DOHH2 (cell line): ENCODE measurements at regions not wholly inside any gene's neighbourhood (a gene's known extent, or its start where the extent isn't known, plus 50 kb on each side); places are given as distances from the start of the nearest gene placed in this dataset.
A peak's percentile ranks its signal among the peaks of the same experiment; 100 is the strongest.
"Not testable (repeated sequence)": the region's sequence is repeated elsewhere in the genome, so short reads cannot be mapped to it uniquely, and the experiment has no call there.

ENCODE experiments used
- H3F3A ChIP-seq: fragments of 200-600 bp; sonication (generic), shearing (Covaris generic); 2 replicates; pipeline ENCODE4 v1.6.0; 2016; ENCODE audit warnings: antibody characterized with exemption, mild to moderate bottlenecking; ENCODE audit not compliant: control insufficient read depth, insufficient read depth
- H3K27ac ChIP-seq: fragments of 200-600 bp; sonication (generic); 2 replicates; pipeline ENCODE4 v1.5.1; 2014; ENCODE audit warnings: low read depth, mild to moderate bottlenecking, low read length, moderate library complexity
- H3K27me3 ChIP-seq: fragments of 200-600 bp; sonication (generic); 2 replicates; pipeline ENCODE4 v1.6.1; 2014; ENCODE audit warnings: mild to moderate bottlenecking, low read length, mixed read lengths; ENCODE audit not compliant: control insufficient read depth
- H3K36me3 ChIP-seq: fragments of 200-600 bp; sonication (generic); 2 replicates; pipeline ENCODE4 v1.6.1; 2014; ENCODE audit warnings: mild to moderate bottlenecking, low read length, moderate library complexity, mixed read lengths; ENCODE audit not compliant: control insufficient read depth
- H3K4me1 ChIP-seq: fragments of 200-600 bp; sonication (generic); 2 replicates; pipeline ENCODE4 v1.6.1; 2014; ENCODE audit warnings: mild to moderate bottlenecking, low read length, mixed read lengths; ENCODE audit not compliant: control insufficient read depth
- H3K4me2 ChIP-seq: fragments of 200-600 bp; sonication (generic); 2 replicates; pipeline ENCODE4 v1.6.0; 2014; ENCODE audit warnings: mild to moderate bottlenecking, low read length, moderate library complexity
- H3K4me3 ChIP-seq: fragments of 200-600 bp; sonication (generic); 2 replicates; pipeline ENCODE4 v1.5.1; 2014; ENCODE audit warnings: mild to moderate bottlenecking, low read length, mixed read lengths
- H3K79me2 ChIP-seq: fragments of 200-600 bp; sonication (generic); 2 replicates; pipeline ENCODE4 v1.6.1; 2014; ENCODE audit warnings: mild to moderate bottlenecking, low read length, mixed read lengths; ENCODE audit not compliant: control insufficient read depth
- H3K9me2 ChIP-seq: fragments of 200-600 bp; sonication (generic); replicated peaks from 2 replicates; pipeline ENCODE4 v1.6.1; 2014; ENCODE audit warnings: mild to moderate bottlenecking, low read length, mixed read lengths; ENCODE audit not compliant: control insufficient read depth
- H3K9me3 ChIP-seq: fragments of 200-600 bp; sonication (generic); 2 replicates; pipeline ENCODE4 v1.6.1; 2014; ENCODE audit warnings: antibody characterized with exemption, low read length, mixed read lengths; ENCODE audit not compliant: control insufficient read depth, insufficient read depth
- H4K20me1 ChIP-seq: fragments of 200-600 bp; sonication (generic); 2 replicates; pipeline ENCODE4 v1.6.0; 2014; ENCODE audit warnings: low read depth, mild to moderate bottlenecking, antibody characterized with exemption, low read length, moderate library complexity; ENCODE audit not compliant: control insufficient read depth, insufficient read depth
- EZH2phosphoT487 ChIP-seq: fragments of 200-600 bp; sonication (generic); IDR thresholded peaks from 2 replicates; pipeline ENCODE4 v1.6.1; 2017; ENCODE audit warnings: borderline replicate concordance, mild to moderate bottlenecking, antibody characterized with exemption, low read length, moderate library complexity, mixed read lengths
- TF ChIP-seq, protein P1 (sequence below): fragments of 200-600 bp; sonication (generic); IDR thresholded peaks from one replicate; pipeline ENCODE4 v1.5.1; 2014; ENCODE audit warnings: antibody characterized with exemption, mild to moderate bottlenecking, low read depth, low read length; ENCODE audit not compliant: poor library complexity, severe bottlenecking

DNA sequence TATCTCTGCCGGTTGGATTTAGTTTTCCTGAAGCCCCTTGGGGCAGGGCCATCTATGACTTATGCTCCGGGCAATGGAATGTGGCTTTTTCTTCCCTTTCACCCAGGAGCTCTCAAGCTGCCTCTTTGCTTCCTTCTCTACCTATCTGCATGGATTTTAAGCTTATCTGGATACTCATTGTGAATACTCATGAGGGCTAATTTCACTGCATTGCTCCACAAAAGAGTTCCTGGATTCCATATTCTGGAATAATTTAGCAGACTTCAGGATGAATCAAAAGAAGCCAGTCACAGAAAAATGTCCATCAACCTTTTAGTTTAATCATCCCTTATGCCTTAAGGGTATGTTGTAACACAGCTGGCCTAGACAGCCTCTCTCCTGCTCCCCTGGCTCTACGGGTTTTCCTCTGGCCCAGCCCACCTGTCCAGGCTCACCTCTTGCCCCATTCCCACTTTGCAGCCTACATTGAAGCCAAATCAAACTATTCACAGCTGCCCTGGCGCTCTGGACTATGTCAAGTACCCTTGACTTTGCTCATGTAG, 122.8 kb upstream of the RMDN2 start:
- no peak overlapping the region for H3K4me3 ChIP-seq
- no peaks in the 10 kb centered on the region for H3K9me3 ChIP-seq
- TF ChIP-seq, protein P1, sequence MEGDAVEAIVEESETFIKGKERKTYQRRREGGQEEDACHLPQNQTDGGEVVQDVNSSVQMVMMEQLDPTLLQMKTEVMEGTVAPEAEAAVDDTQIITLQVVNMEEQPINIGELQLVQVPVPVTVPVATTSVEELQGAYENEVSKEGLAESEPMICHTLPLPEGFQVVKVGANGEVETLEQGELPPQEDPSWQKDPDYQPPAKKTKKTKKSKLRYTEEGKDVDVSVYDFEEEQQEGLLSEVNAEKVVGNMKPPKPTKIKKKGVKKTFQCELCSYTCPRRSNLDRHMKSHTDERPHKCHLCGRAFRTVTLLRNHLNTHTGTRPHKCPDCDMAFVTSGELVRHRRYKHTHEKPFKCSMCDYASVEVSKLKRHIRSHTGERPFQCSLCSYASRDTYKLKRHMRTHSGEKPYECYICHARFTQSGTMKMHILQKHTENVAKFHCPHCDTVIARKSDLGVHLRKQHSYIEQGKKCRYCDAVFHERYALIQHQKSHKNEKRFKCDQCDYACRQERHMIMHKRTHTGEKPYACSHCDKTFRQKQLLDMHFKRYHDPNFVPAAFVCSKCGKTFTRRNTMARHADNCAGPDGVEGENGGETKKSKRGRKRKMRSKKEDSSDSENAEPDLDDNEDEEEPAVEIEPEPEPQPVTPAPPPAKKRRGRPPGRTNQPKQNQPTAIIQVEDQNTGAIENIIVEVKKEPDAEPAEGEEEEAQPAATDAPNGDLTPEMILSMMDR = no peak
- TF ChIP-seq EZH2phosphoT487 = no peak
- no peaks in the 10 kb centered on the region for H4K20me1 ChIP-seq
- no peaks in the 10 kb centered on the region for H3K4me1 ChIP-seq
- H3K27me3 ChIP-seq = no peaks in the 10 kb centered on the region; the same call in 1 of the 2 replicates
- no peaks in the 10 kb centered on the region for H3K36me3 ChIP-seq
- H3K9me2 ChIP-seq = no peaks in the 10 kb centered on the region
- no peak overlapping the region for H3K27ac ChIP-seq
- H3F3A ChIP-seq = no peaks in the 10 kb centered on the region
- no peak overlapping the region for H3K4me2 ChIP-seq
- no peaks in the 10 kb centered on the region for H3K79me2 ChIP-seq

DNA sequence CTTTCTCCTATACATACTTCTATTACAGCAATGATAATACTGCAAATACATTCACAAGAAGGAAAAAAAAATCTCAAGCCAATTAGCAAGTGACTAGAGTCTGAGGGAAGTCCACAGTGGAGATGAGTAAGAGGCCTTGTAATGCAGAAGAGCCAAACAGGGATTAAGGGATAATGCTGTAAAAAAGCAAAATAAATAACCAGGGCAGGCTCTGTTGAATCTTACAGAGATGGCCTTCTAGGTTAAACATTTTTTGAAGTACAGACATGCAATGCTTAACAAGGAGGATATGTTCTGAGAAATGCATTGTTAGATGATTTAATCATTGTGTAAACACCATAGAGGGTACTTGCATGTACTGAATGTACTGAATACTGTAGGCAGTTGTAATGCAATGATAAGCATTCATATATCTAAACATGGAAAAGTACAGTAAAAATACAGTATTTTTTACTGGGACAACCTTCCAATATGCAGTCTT, 122.1 kb upstream of the RMDN2 start:
- H3K79me2 ChIP-seq = no peaks in the 10 kb centered on the region
- 0 out of 2 replicates have a peak, but pooled peaks cover 4% of the 10 kb centered on the region for H3K9me3 ChIP-seq
- TF ChIP-seq EZH2phosphoT487 = no peak
- TF ChIP-seq, protein P1 = no peak
- H3K36me3 ChIP-seq = no peaks in the 10 kb centered on the region
- no peaks in the 10 kb centered on the region for H4K20me1 ChIP-seq
- peaks cover 5% of the 10 kb centered on the region for H3K27me3 ChIP-seq
- H3K9me2 ChIP-seq = no peaks in the 10 kb centered on the region
- no peak overlapping the region for H3K27ac ChIP-seq
- no peaks in the 10 kb centered on the region for H3F3A ChIP-seq
- no peak overlapping the region for H3K4me2 ChIP-seq
- H3K4me3 ChIP-seq = no peak overlapping the region
- H3K4me1 ChIP-seq = no peaks in the 10 kb centered on the region

DNA sequence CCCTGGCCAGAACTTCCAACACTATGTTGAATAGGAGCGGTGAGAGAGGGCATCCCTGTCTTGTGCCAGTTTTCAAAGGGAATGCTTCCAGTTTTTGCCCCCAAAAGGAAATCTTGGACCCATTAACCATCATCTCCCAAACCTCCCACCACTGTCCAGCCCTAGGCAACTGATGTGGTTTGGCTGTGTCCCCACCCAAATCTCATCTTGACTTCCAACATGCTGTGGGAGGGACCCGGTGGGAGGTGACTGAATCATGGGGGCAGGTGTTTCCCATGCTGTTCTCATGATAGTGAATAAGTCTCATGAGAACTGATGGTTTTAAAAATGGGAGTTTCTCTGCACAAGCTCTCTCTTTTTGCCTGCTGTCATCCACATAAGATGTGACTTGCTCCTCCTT, 119.1 kb upstream of the RMDN2 start:
- not testable (repeated sequence) for H4K20me1 ChIP-seq, H3K9me3 ChIP-seq, H3K27ac ChIP-seq, H3K4me2 ChIP-seq, H3K79me2 ChIP-seq, H3K4me3 ChIP-seq, H3K9me2 ChIP-seq, H3K4me1 ChIP-seq, H3K27me3 ChIP-seq, H3K36me3 ChIP-seq, H3F3A ChIP-seq

DNA sequence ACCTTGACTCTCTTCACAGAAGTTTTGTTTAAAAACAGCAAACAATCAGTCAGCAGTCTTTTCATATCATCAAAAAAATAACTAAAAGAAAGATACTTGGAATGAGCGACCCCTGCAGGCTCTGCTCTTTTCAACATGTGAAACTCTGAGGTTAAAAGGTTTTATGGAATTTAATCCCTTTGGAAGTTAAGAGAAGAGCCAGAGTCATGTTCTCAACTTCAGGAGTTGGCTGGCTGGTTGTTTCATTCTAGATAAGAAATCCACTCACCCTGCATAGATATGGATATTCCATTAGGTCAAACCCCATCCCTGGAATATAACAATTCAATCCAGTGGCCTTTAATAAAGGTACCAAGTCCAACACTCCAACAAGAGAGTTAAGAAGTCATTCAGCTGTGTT, 115.6 kb upstream of the RMDN2 start:
- no peak overlapping the region for H3K4me2 ChIP-seq
- H3K27ac ChIP-seq = no peak overlapping the region
- no peaks in the 10 kb centered on the region for H3K36me3 ChIP-seq
- no peaks in the 10 kb centered on the region for H3K79me2 ChIP-seq
- H4K20me1 ChIP-seq = no peaks in the 10 kb centered on the region
- no peaks in the 10 kb centered on the region for H3K9me2 ChIP-seq
- TF ChIP-seq EZH2phosphoT487 = no peak
- TF ChIP-seq, protein P1 = peak; percentile 57
- H3K27me3 ChIP-seq = peaks cover 5% of the 10 kb centered on the region
- no peaks in the 10 kb centered on the region for H3F3A ChIP-seq
- no peak overlapping the region for H3K4me3 ChIP-seq
- H3K9me3 ChIP-seq = 0 out of 2 replicates have a peak, but pooled peaks cover 4% of the 10 kb centered on the region
- no peaks in the 10 kb centered on the region for H3K4me1 ChIP-seq
